ENCODE measurements at regions not wholly inside any gene's neighbourhood (a gene's known extent, or its start where the extent isn't known, plus 50 kb on each side); places are given as distances from the start of the nearest gene placed in this dataset.

- no peak for DNase-seq (ENCODE audit: low read depth in 2 of 2)
Observed at GRCh38 chr22:48679656-48680555, 1147.8 kb downstream of the BRD1 start.

GRCh38 chr22:48678171-48679135, 1149.2 kb downstream of the BRD1 start:
- no peak for DNase-seq (ENCODE audit: low read depth in 2 of 2)

- no peak for DNase-seq (ENCODE audit: low read depth in 2 of 2)
Observed at GRCh38 chr22:48677621-48678020, 1150.1 kb downstream of the BRD1 start.

GRCh38 chr22:48677168-48677520, 1150.5 kb downstream of the BRD1 start:
- DNase-seq (ENCODE audit: low read depth in 2 of 2): no peak

GRCh38 chr22:48676266-48677167, 1151.2 kb downstream of the BRD1 start:
- no peak for DNase-seq (ENCODE audit: low read depth in 2 of 2)

- DNase-seq (ENCODE audit: low read depth in 2 of 2): no peak
Observed at GRCh38 chr22:48675830-48676145, 1151.9 kb downstream of the BRD1 start.

- no peak for DNase-seq (ENCODE audit: low read depth in 2 of 2)
Observed at GRCh38 chr22:48675141-48675829, 1152.4 kb downstream of the BRD1 start.

- no peak for DNase-seq (ENCODE audit: low read depth in 2 of 2)
Observed at GRCh38 chr22:48673806-48674500, 1153.7 kb downstream of the BRD1 start.

GRCh38 chr22:48672387-48672786, 1155.3 kb downstream of the BRD1 start:
- DNase-seq (ENCODE audit: low read depth in 2 of 2): no peak

- no peak for DNase-seq (ENCODE audit: low read depth in 2 of 2)
Observed at GRCh38 chr22:48670731-48671130, 1156.9 kb downstream of the BRD1 start.

GRCh38 chr22:48669986-48670716, 1157.5 kb downstream of the BRD1 start:
- no peak for DNase-seq (ENCODE audit: low read depth in 2 of 2)

- DNase-seq (ENCODE audit: low read depth in 2 of 2): no peak
Observed at GRCh38 chr22:48669226-48669625, 1158.4 kb downstream of the BRD1 start.

- DNase-seq (ENCODE audit: low read depth in 2 of 2): no peak
Observed at GRCh38 chr22:48667289-48667688, 1160.4 kb downstream of the BRD1 start.

GRCh38 chr22:48666620-48667019, 1161.1 kb downstream of the BRD1 start:
- DNase-seq (ENCODE audit: low read depth in 2 of 2): no peak

GRCh38 chr22:48665311-48665995, 1162.2 kb downstream of the BRD1 start:
- no peak for DNase-seq (ENCODE audit: low read depth in 2 of 2)

GRCh38 chr22:48664586-48664985, 1163.1 kb downstream of the BRD1 start:
- DNase-seq (ENCODE audit: low read depth in 2 of 2): no peak

- no peak for DNase-seq (ENCODE audit: low read depth in 2 of 2)
Observed at GRCh38 chr22:48663297-48663696, 1164.4 kb downstream of the BRD1 start.

GRCh38 chr22:48662476-48663135, 1165.1 kb downstream of the BRD1 start:
- DNase-seq (ENCODE audit: low read depth in 2 of 2): no peak

GRCh38 chr22:48661984-48662383, 1165.7 kb downstream of the BRD1 start:
- DNase-seq (ENCODE audit: low read depth in 2 of 2): no peak
